Sigmoid colon (tissue), 4 donors: ENCODE measurements at regions not wholly inside any gene's neighbourhood (a gene's known extent, or its start where the extent isn't known, plus 50 kb on each side); places are given as distances from the start of the nearest gene placed in this dataset.

ENCODE experiments used
- CTCF ChIP-seq, 4 experiments: fragments of 450-650 bp in 3 of 4; fragments of 200-600 bp in 1 of 4; IDR thresholded peaks; one replicate each; pipeline ENCODE4 v1.5.1; 2016 to 2019; ENCODE audit warnings: antibody characterized with exemption in 4 of 4, mild to moderate bottlenecking in 3 of 4, moderate library complexity in 2 of 4
- POLR2A ChIP-seq, 2 donors: fragments of 450-650 bp; IDR thresholded peaks; one replicate each; pipeline ENCODE4 v1.6.1; 2016; ENCODE audit warnings: antibody characterized with exemption in 2 of 2, mild to moderate bottlenecking in 2 of 2, moderate library complexity in 2 of 2
- POLR2AphosphoS5 ChIP-seq, 4 donors: sonication (generic); formaldehyde crosslinking; IDR thresholded peaks; one replicate each; pipeline ENCODE4 v1.6.1; 2017; ENCODE audit warnings: antibody characterized with exemption in 4 of 4

GRCh38 chr6:76770281-76770680 lies 693.0 kb downstream of the HTR1B start:
- TF ChIP-seq CTCF (IDR thresholded peaks at IDR 0.05): no peak
- TF ChIP-seq POLR2A (IDR thresholded peaks at IDR 0.05): no peak
- no peak for TF ChIP-seq POLR2AphosphoS5 (IDR thresholded peaks at IDR 0.05)
